H9 (cell line): ENCODE measurements at regions not wholly inside any gene's neighbourhood (a gene's known extent, or its start where the extent isn't known, plus 50 kb on each side); places are given as distances from the start of the nearest gene placed in this dataset.

Experiments used
- DNase-seq: peaks from one replicate; pipeline ENCODE4 v3.0.0-alpha.2; 2017
- H2AFZ ChIP-seq: one replicate; pipeline ENCODE4 v1.6.1; 2013; ENCODE audit warnings: mild to moderate bottlenecking, low read length, control low read depth, moderate library complexity
- H2AK5ac ChIP-seq: 2 replicates; pipeline ENCODE4 v1.6.1; 2013; ENCODE audit warnings: low read length, control low read depth, mixed read lengths; ENCODE audit not compliant: insufficient read length
- H2BK120ac ChIP-seq: one replicate; pipeline ENCODE4 v1.6.1; 2013; ENCODE audit warnings: low read depth, mild to moderate bottlenecking, low read length, control low read depth, inconsistent platforms; ENCODE audit not compliant: poor library complexity, severe bottlenecking
- H2BK12ac ChIP-seq: 2 replicates; pipeline ENCODE4 v1.6.1; 2013; ENCODE audit warnings: low read length, control low read depth, mixed read lengths, low read depth; ENCODE audit not compliant: insufficient read length
- H2BK15ac ChIP-seq: 2 replicates; pipeline ENCODE4 v1.6.1; 2013; ENCODE audit warnings: low read depth, low read length, control low read depth
- H2BK20ac ChIP-seq: one replicate; pipeline ENCODE4 v1.6.1; 2013; ENCODE audit warnings: low read depth, mild to moderate bottlenecking, low read length, control low read depth, inconsistent platforms; ENCODE audit not compliant: poor library complexity, severe bottlenecking
- H2BK5ac ChIP-seq: 2 replicates; pipeline ENCODE4 v1.6.1; 2013; ENCODE audit warnings: low read length, control low read depth, mixed read lengths; ENCODE audit not compliant: insufficient read length
- H3K14ac ChIP-seq: 2 replicates; pipeline ENCODE4 v1.6.1; 2013; ENCODE audit warnings: low read length, control low read depth; ENCODE audit not compliant: insufficient read depth
- H3K18ac ChIP-seq: 2 replicates; pipeline ENCODE4 v1.6.1; 2013; ENCODE audit warnings: low read depth, mild to moderate bottlenecking, mixed read lengths, low read length, control low read depth; ENCODE audit not compliant: insufficient read length
- H3K23ac ChIP-seq: 2 replicates; pipeline ENCODE4 v1.6.1; 2013; ENCODE audit warnings: low read length, control low read depth, mixed read lengths, low read depth; ENCODE audit not compliant: insufficient read length
- H3K23me2 ChIP-seq: 2 replicates; pipeline ENCODE4 v1.6.1; 2013; ENCODE audit warnings: low read depth, mild to moderate bottlenecking, mixed read lengths, low read length, control low read depth; ENCODE audit not compliant: insufficient read length, poor library complexity, severe bottlenecking
- H3K27ac ChIP-seq: 2 replicates; pipeline ENCODE4 v1.5.1; 2013; ENCODE audit warnings: low read length, control low read depth, mixed read lengths, low read depth; ENCODE audit not compliant: insufficient read length
- H3K27me3 ChIP-seq: 2 replicates; pipeline ENCODE4 v1.6.1; 2013; ENCODE audit warnings: low read length, control low read depth, inconsistent platforms; ENCODE audit not compliant: insufficient read depth
- H3K4ac ChIP-seq: 2 replicates; pipeline ENCODE4 v1.6.1; 2013; ENCODE audit warnings: low read depth, mild to moderate bottlenecking, control low read depth, inconsistent platforms, low read length, moderate library complexity
- H3K4me1 ChIP-seq: 2 replicates; pipeline ENCODE4 v1.6.1; 2013; ENCODE audit warnings: low read length, control low read depth, inconsistent platforms; ENCODE audit not compliant: insufficient read depth
- H3K4me2 ChIP-seq: 2 replicates; pipeline ENCODE4 v1.6.1; 2013; ENCODE audit warnings: low read length, control low read depth, mixed read lengths; ENCODE audit not compliant: insufficient read length, insufficient read depth
- H3K56ac ChIP-seq: 2 replicates; pipeline ENCODE4 v1.6.1; 2013; ENCODE audit warnings: low read depth, mild to moderate bottlenecking, mixed read lengths, low read length, control low read depth; ENCODE audit not compliant: insufficient read length
- H3K79me1 ChIP-seq: 2 replicates; pipeline ENCODE4 v1.6.1; 2013; ENCODE audit warnings: low read depth, mild to moderate bottlenecking, moderate library complexity, low read length, control low read depth, inconsistent platforms; ENCODE audit not compliant: insufficient read depth, poor library complexity, severe bottlenecking
- H3K79me2 ChIP-seq: 2 replicates; pipeline ENCODE4 v1.6.1; 2013; ENCODE audit warnings: low read length, control low read depth, inconsistent platforms; ENCODE audit not compliant: insufficient read depth
- H3K9ac ChIP-seq: 2 replicates; pipeline ENCODE4 v1.6.1; 2013; ENCODE audit warnings: low read length, control low read depth, mixed read lengths; ENCODE audit not compliant: insufficient read length; ENCODE audit errors: extremely low read depth
- H3K9me3 ChIP-seq: one replicate; pipeline ENCODE4 v1.6.1; 2013; ENCODE audit warnings: low read depth, low read length, inconsistent platforms; ENCODE audit not compliant: control insufficient read depth
- H3T11ph ChIP-seq: one replicate; pipeline ENCODE4 v1.6.1; 2013; ENCODE audit warnings: mild to moderate bottlenecking, low read length, control low read depth, inconsistent platforms
- H4K20me1 ChIP-seq: one replicate; pipeline ENCODE4 v1.6.1; 2013; ENCODE audit not compliant: control insufficient read depth, insufficient read length, insufficient read depth
- H4K5ac ChIP-seq: 2 replicates; pipeline ENCODE4 v1.6.1; 2013; ENCODE audit warnings: low read depth, mild to moderate bottlenecking, mixed read lengths, low read length, control low read depth; ENCODE audit not compliant: insufficient read length
- H4K8ac ChIP-seq: replicated peaks from 2 replicates; pipeline ENCODE4 v1.6.1; 2013; ENCODE audit warnings: low read length, control low read depth, mixed read lengths, low read depth; ENCODE audit not compliant: insufficient read length
- H4K91ac ChIP-seq: 2 replicates; pipeline ENCODE4 v1.6.1; 2013; ENCODE audit warnings: low read depth, mild to moderate bottlenecking, moderate library complexity, mixed read lengths, low read length, control low read depth; ENCODE audit not compliant: insufficient read length
- H3K27ac Mint-ChIP-seq, 3 experiments: 2 replicates in 2 of 3; 3 replicates in 1 of 3; pipeline ENCODE4 v1.8.0; 2020 to 2021; ENCODE audit warnings: mixed read lengths in 3 of 3, mild to moderate bottlenecking in 1 of 3, moderate library complexity in 1 of 3
- H3K27me3 Mint-ChIP-seq: 2 replicates; pipeline ENCODE4 v1.8.0; 2021; ENCODE audit warnings: low read depth, mild to moderate bottlenecking, moderate library complexity, mixed read lengths
- H3K36me3 Mint-ChIP-seq, 3 experiments: 2 replicates in 2 of 3; 3 replicates in 1 of 3; pipeline ENCODE4 v1.8.0; 2020 to 2021; ENCODE audit warnings: low read depth in 3 of 3, mixed read lengths in 3 of 3; ENCODE audit not compliant: insufficient read depth in 1 of 3
- H3K4me1 Mint-ChIP-seq, 2 experiments: 2 replicates each; pipeline ENCODE4 v1.8.0; 2020; ENCODE audit warnings: mixed read lengths in 2 of 2
- H3K4me3 Mint-ChIP-seq, 2 experiments: 2 replicates in 1 of 2; 3 replicates in 1 of 2; pipeline ENCODE4 v1.8.0; 2020 to 2021; ENCODE audit warnings: mild to moderate bottlenecking in 2 of 2, mixed read lengths in 2 of 2, moderate library complexity in 1 of 2
- H3K9me3 Mint-ChIP-seq, 2 experiments: 2 replicates in 1 of 2; 3 replicates in 1 of 2; pipeline ENCODE4 v1.8.0; 2020; ENCODE audit warnings: mild to moderate bottlenecking in 2 of 2, mixed read lengths in 2 of 2, moderate library complexity in 1 of 2
- TF ChIP-seq, protein P1 (sequence below): fragments of 200-600 bp; sonication (generic); conservative IDR thresholded peaks from 3 replicates; pipeline ENCODE4 v1.8.0; 2021; ENCODE audit warnings: antibody characterized with exemption, mild to moderate bottlenecking

DNA sequence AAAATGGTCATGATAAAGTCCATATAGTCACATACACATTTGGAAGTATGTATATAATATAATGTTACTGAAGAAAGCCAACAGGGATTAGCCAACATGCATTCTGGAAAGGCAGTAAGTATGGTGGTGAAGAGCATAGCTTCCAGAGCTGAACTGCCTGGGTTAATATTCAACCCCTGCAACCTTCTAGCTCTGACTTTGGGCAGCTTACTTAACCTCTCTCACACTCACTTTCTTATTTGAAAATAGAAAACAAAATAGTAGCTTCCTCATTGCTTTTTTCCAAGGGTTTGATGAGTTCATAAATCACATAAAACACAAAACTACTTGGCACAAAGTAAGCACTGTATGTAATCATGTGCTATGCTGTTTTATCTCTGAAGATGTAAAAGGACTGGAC lies 216.4 kb downstream of the CHIC2 start:
- Mint-ChIP-seq H3K4me3 (no peak overlapping the region), H3K9me3 (no peaks in the 10 kb centered on the region), H3K36me3 (no peaks in the 10 kb centered on the region), H3K27ac (no peak overlapping the region), H3K27me3 (peaks cover 12% of the 10 kb centered on the region), H3K4me1 (peaks cover 13 to 14% of the 10 kb centered on the region in 2 experiments)
- Histone ChIP-seq H3K4me1 (peaks cover 3% of the 10 kb centered on the region; the same call in 1 of the 2 replicates), H2BK5ac (no peak overlapping the region), H2BK120ac (no peak overlapping the region), H3K4ac (no peak overlapping the region), H3T11ph (no peak overlapping the region), H2BK15ac (no peak overlapping the region), H3K56ac (no peak overlapping the region), H3K9me3 (no peaks in the 10 kb centered on the region), H3K14ac (no peak overlapping the region), H2AK5ac (no peak overlapping the region), H3K9ac (no peak overlapping the region), H3K23ac (no peak overlapping the region), H4K91ac (no peak overlapping the region), H3K79me2 (no peaks in the 10 kb centered on the region), H3K79me1 (no peaks in the 10 kb centered on the region), H3K23me2 (no peaks in the 10 kb centered on the region), H3K4me2 (no peak overlapping the region), H2AFZ (no peak overlapping the region), H4K5ac (no peak overlapping the region), H4K8ac (no peak overlapping the region), H3K27me3 (no peaks in the 10 kb centered on the region), H3K18ac (no peak overlapping the region), H4K20me1 (no peaks in the 10 kb centered on the region), H3K27ac (no peak overlapping the region), H2BK20ac (no peak overlapping the region), H2BK12ac (no peak overlapping the region)
- TF ChIP-seq, protein P1, sequence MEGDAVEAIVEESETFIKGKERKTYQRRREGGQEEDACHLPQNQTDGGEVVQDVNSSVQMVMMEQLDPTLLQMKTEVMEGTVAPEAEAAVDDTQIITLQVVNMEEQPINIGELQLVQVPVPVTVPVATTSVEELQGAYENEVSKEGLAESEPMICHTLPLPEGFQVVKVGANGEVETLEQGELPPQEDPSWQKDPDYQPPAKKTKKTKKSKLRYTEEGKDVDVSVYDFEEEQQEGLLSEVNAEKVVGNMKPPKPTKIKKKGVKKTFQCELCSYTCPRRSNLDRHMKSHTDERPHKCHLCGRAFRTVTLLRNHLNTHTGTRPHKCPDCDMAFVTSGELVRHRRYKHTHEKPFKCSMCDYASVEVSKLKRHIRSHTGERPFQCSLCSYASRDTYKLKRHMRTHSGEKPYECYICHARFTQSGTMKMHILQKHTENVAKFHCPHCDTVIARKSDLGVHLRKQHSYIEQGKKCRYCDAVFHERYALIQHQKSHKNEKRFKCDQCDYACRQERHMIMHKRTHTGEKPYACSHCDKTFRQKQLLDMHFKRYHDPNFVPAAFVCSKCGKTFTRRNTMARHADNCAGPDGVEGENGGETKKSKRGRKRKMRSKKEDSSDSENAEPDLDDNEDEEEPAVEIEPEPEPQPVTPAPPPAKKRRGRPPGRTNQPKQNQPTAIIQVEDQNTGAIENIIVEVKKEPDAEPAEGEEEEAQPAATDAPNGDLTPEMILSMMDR = no peak
- no peak for DNase-seq
